GM10248 (cell line): ENCODE measurements at regions not wholly inside any gene's neighbourhood (a gene's known extent, or its start where the extent isn't known, plus 50 kb on each side); places are given as distances from the start of the nearest gene placed in this dataset.
"Not testable (repeated sequence)": the region's sequence is repeated elsewhere in the genome, so short reads cannot be mapped to it uniquely, and the experiment has no call there.

Experiments used
- CTCF ChIA-PET: fragments of 300-600 bp; sonication (Branson Sonifier 250); formaldehyde crosslinking; extraction: SDS; loops from one replicate; lab custom pipeline; 2021; ENCODE audit warnings: antibody characterized with exemption; lab: Yijun Ruan, JAX
- POLR2A ChIA-PET: fragments of 350-650 bp; sonication (Branson Sonifier 250); formaldehyde crosslinking; extraction: SDS; loops from one replicate; lab custom pipeline; 2020; ENCODE audit warnings: antibody characterized with exemption; lab: Yijun Ruan, JAX
- DNase-seq: peaks from one replicate; pipeline ENCODE4 v3.0.0; 2012; ENCODE audit errors: extremely low spot score
- TF ChIP-seq, protein P1 (sequence below): IDR thresholded peaks from 2 replicates; pipeline ENCODE4 v1.5.1; 2012; ENCODE audit warnings: mild to moderate bottlenecking, low read depth; ENCODE audit errors: extremely low read depth, missing control alignments, control extremely low read depth

DNA sequence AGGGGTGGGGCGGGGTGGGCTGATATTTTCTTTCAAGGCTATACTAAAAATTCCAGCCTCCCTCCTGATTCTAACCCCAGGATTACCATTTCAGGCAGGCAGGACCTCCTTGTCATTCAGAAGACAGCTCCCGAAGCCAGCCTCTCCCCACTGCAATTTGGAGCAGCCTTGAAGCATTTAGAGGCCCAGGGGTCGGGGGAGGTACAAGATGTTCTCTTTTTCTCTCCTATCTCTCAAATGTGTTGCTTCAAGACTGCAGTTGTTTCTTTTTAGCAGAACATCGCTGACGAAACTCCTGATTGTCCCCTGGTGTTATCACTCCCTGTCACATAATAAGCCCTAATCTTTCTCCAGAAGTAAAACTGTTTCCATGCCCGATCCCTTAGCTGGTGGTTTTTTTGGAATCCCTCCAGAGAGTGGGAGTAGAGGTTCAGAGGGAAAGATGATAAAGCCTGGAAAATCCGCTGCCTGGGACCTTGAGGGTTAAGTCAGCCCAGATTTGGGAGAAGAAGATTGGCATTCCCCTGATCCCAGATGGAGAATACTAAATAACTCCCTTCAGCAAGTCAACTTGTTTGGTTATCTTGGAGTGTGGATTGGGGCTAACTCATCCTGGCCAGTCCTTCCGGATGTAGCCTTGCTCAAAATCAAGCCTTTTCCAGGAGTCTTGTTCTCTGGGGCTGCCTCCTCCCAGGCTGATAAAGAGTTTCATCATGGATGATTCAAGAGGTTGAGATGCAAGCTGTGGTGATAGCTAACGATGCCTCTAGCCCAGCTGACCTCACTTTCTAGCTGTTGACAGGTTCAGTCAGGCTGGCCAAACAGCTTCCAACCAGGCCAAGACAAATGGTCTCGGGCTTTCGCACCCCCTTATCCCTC, 71.3 kb downstream of the SOX9 start:
- POLR2A ChIA-PET = no interaction called here
- TF ChIP-seq, protein P1, sequence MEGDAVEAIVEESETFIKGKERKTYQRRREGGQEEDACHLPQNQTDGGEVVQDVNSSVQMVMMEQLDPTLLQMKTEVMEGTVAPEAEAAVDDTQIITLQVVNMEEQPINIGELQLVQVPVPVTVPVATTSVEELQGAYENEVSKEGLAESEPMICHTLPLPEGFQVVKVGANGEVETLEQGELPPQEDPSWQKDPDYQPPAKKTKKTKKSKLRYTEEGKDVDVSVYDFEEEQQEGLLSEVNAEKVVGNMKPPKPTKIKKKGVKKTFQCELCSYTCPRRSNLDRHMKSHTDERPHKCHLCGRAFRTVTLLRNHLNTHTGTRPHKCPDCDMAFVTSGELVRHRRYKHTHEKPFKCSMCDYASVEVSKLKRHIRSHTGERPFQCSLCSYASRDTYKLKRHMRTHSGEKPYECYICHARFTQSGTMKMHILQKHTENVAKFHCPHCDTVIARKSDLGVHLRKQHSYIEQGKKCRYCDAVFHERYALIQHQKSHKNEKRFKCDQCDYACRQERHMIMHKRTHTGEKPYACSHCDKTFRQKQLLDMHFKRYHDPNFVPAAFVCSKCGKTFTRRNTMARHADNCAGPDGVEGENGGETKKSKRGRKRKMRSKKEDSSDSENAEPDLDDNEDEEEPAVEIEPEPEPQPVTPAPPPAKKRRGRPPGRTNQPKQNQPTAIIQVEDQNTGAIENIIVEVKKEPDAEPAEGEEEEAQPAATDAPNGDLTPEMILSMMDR = no peak

DNA sequence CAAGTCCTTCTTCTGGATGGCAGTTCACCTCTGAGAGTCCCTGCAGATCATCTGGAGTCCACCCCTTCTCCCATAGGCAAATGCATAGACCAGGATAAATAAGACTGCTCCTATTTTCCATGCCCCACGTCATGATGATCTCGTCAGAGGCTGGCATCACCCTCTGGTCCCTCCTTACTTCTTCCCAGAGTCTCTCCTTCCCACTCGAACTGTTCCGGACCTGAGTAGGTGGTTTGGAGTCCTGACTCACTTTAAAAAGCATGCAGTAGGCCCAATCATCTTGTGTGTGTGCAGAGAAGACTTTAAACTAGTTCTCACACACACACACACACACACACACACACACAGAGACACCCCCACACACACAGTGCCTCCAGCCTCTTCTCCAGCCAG, 72.0 kb downstream of the SOX9 start:
- DNase-seq = no peak
- CTCF ChIA-PET = no interaction called here
- TF ChIP-seq, protein P1 = no peak
- POLR2A ChIA-PET = no interaction called here

More for the DNA sequence above, 71.3 kb downstream of the SOX9 start:
- DNase-seq = no peak
- CTCF ChIA-PET = no interaction called here

DNA sequence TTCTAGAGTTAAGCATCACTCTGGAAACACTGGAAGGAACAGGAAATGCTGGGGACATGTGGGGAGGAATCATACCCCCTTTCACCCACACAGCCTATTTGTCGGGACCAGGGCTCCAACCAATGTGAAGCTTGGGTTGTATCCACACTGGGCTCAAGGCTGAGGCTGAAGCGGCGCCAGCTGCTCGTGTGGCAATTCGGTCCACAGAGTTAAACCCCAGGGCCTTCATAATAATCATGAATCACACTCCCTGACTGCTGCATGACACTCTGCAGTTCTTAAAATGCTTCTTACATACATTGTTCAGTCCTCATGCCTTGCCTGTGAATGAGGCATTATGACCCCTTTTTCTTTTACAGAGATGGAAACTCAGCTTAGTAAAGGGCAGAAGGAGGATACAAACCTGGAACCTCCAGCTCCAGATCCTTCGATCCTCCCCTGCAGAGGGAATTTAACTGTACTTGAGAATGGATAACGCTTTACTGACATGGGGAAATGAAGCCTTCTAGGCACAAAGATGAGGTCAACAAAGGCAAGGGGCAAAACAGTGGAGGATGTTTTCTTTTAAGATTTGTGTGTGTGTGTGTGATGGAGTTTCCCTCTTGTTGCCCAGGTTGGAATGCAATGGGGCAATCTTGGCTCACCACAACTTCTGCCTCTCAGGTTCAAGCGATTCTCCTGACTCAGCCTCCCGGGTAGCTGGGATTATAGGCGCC, 72.7 kb downstream of the SOX9 start:
- DNase-seq = no peak
- CTCF ChIA-PET = interaction anchor here (0.9 kb wide), 1 partner anchor 364 kb away, joined by 3 read pairs; no protein-coding TSS in a partner anchor
- TF ChIP-seq, protein P1 = no peak
- POLR2A ChIA-PET = no interaction called here

DNA sequence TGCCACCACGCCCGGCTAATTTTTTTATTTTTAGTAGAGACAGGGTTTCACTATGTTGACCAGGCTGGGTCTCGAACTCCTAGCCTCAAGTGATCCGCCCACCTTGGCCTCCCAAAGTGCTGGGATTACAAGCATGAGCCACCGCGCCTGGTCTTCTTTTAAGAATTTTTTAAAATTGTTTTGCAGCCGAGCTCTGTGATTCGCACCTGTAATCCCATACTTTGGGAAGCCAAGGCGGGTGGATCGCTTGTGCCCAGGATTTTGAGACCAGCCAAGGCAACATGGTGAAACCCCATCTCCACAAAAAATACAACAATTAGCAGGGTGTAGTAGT, 73.3 kb downstream of the SOX9 start:
- DNase-seq, POLR2A ChIA-PET: not testable (repeated sequence)
- CTCF ChIA-PET = interaction anchor here (0.9 kb wide), 1 partner anchor 363 kb away, joined by 3 read pairs; no protein-coding TSS in a partner anchor

DNA sequence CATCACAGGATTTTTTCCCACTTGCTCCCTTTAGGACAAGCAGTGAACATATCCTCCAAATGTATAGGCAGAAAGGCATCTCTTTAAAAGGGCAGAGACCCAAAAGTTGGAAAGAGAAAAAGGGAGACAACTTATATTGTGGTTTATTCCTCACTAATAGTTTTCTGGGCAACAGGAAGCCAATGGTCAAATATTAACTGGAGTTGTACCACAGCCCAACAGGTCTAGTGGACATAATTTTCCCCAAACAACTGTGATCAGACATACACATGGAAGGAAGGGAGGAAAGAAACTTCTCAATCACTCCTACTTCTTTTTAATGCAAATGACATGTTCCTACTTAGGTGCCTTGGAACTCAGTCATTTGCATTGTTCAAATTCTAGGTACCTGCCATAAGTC, 78.4 kb downstream of the SOX9 start:
- TF ChIP-seq, protein P1 = no peak
- CTCF ChIA-PET = no interaction called here
- POLR2A ChIA-PET = no interaction called here
- no peak for DNase-seq

DNA sequence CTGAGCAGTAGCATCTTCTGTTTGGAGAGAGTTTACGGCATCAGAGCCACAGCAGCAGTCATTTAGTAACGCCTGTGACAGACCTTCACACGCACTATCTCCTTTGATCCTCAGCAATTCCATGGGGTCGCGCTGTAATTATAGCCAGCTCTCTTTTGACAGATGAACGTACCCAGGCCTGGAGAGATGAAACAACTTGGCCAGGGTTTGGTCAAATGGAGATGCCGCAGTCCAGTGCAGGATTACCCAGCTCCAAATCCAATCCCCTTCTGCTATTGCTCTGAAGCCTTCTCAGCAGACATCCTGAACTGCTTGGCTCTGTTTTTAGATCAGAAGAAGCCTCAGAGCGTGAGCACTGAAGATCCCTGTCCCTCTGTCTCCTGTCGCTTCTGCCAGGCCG, 83.9 kb downstream of the SOX9 start:
- TF ChIP-seq, protein P1 = no peak
- ChIA-PET POLR2A (no interaction called here), CTCF (interaction anchor here (0.8 kb wide), 1 partner anchor 42 kb away, joined by 3 read pairs; no protein-coding TSS in a partner anchor)
- DNase-seq = no peak

DNA sequence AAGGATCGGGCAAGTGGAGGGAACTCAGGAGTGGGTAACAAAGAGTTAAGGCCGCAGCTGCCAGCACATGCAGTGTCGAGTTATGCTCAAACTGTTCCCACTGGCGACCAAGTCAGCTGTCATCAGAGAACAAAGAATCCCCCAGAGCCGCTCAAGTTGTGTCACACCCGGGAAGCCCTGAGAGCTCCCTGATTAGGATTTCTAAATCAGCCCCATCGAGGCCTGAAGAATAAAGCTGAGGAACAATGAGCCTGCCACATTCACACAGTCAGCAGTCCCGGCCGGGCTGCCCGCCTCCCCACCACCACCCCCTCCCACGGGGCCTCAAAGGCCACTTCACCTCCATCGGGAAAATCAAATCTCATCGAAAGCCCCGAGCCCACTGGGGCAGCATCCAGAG, 84.5 kb downstream of the SOX9 start:
- TF ChIP-seq, protein P1 = no peak
- no peak for DNase-seq
- POLR2A ChIA-PET = no interaction called here
- CTCF ChIA-PET = no interaction called here
